Neural progenitor cell (in vitro differentiated cells): ENCODE measurements at regions not wholly inside any gene's neighbourhood (a gene's known extent, or its start where the extent isn't known, plus 50 kb on each side); places are given as distances from the start of the nearest gene placed in this dataset.

ENCODE experiments used
- DNase-seq: peaks from one replicate; pipeline ENCODE4 v3.0.0-alpha.2; 2016; ENCODE audit warnings: low spot score
- H2AFZ ChIP-seq: fragments of 200-600 bp; sonication (generic); replicated peaks from 2 replicates; pipeline ENCODE4 v1.6.1; 2016; ENCODE audit warnings: antibody characterized with exemption
- H3F3A ChIP-seq: fragments of 200-600 bp; sonication (generic); 2 replicates; pipeline ENCODE4 v1.6.1; 2016; ENCODE audit warnings: antibody characterized with exemption, low read depth
- H3K27ac ChIP-seq: fragments of 200-600 bp; sonication (generic); 2 replicates; pipeline ENCODE4 v1.5.1; 2016; ENCODE audit warnings: mild to moderate bottlenecking
- H3K27me3 ChIP-seq: fragments of 200-600 bp; sonication (generic); 2 replicates; pipeline ENCODE4 v1.6.1; 2016; ENCODE audit warnings: mild to moderate bottlenecking, moderate library complexity
- H3K36me3 ChIP-seq: fragments of 200-600 bp; sonication (generic); 2 replicates; pipeline ENCODE4 v1.5.1; 2016
- H3K4me1 ChIP-seq: fragments of 200-600 bp; sonication (generic); 2 replicates; pipeline ENCODE4 v1.6.1; 2016; ENCODE audit warnings: mixed run types
- H3K4me2 ChIP-seq: fragments of 200-600 bp; sonication (generic); 2 replicates; pipeline ENCODE4 v1.6.1; 2016
- H3K4me3 ChIP-seq: fragments of 200-600 bp; sonication (generic); 2 replicates; pipeline ENCODE4 v1.5.1; 2016
- H3K79me2 ChIP-seq: fragments of 200-600 bp; sonication (generic); 2 replicates; pipeline ENCODE4 v1.6.1; 2016; ENCODE audit warnings: low read depth
- H3K9ac ChIP-seq: fragments of 200-600 bp; sonication (generic); 2 replicates; pipeline ENCODE4 v1.6.1; 2016
- H3K9me3 ChIP-seq: fragments of 200-600 bp; sonication (generic); 2 replicates; pipeline ENCODE4 v1.5.1; 2016; ENCODE audit warnings: low read depth
- H4K20me1 ChIP-seq: fragments of 200-600 bp; sonication (generic); 2 replicates; pipeline ENCODE4 v1.6.1; 2016; ENCODE audit warnings: low read depth
- H3K27ac Mint-ChIP-seq: 3 replicates; pipeline ENCODE4 v1.8.0; 2021; ENCODE audit warnings: mixed read lengths
- H3K27me3 Mint-ChIP-seq: 2 replicates; pipeline ENCODE4 v1.8.0; 2022; ENCODE audit warnings: low read depth, mild to moderate bottlenecking, inconsistent platforms, moderate library complexity, mixed read lengths; ENCODE audit not compliant: insufficient read depth
- H3K36me3 Mint-ChIP-seq: 3 replicates; pipeline ENCODE4 v1.8.0; 2021; ENCODE audit warnings: mixed read lengths
- H3K4me1 Mint-ChIP-seq: 3 replicates; pipeline ENCODE4 v1.8.0; 2021; ENCODE audit warnings: mixed read lengths
- H3K4me3 Mint-ChIP-seq: 3 replicates; pipeline ENCODE4 v1.8.0; 2021; ENCODE audit warnings: mild to moderate bottlenecking, moderate library complexity, mixed read lengths
- H3K9me3 Mint-ChIP-seq: 3 replicates; pipeline ENCODE4 v1.8.0; 2020; ENCODE audit warnings: mixed read lengths
- CTCF ChIP-seq: fragments of 200-600 bp; sonication (generic); IDR thresholded peaks from 2 replicates; pipeline ENCODE4 v1.5.1; 2017; ENCODE audit warnings: antibody characterized with exemption, mild to moderate bottlenecking
- EZH2 ChIP-seq: fragments of 200-600 bp; sonication (generic); IDR thresholded peaks from 2 replicates; pipeline ENCODE4 v1.6.1; 2017; ENCODE audit warnings: antibody characterized with exemption, mild to moderate bottlenecking, moderate library complexity
- EZH2phosphoT487 ChIP-seq: fragments of 200-600 bp; sonication (generic); IDR thresholded peaks from 2 replicates; pipeline ENCODE4 v1.6.1; 2017; ENCODE audit warnings: antibody characterized with exemption

- Histone ChIP-seq H4K20me1 (no peaks in the 10 kb centered on the region), H3K27me3 (no peaks in the 10 kb centered on the region), H3K4me3 (no peak overlapping the region), H2AFZ (no peak overlapping the region), H3K36me3 (no peaks in the 10 kb centered on the region), H3K79me2 (no peaks in the 10 kb centered on the region), H3K27ac (no peak overlapping the region), H3K9me3 (no peaks in the 10 kb centered on the region), H3K4me2 (no peak overlapping the region), H3K4me1 (no peaks in the 10 kb centered on the region), H3K9ac (no peak overlapping the region), H3F3A (no peaks in the 10 kb centered on the region)
- Mint-ChIP-seq H3K4me1 (peaks cover 5% of the 10 kb centered on the region), H3K27ac (no peak overlapping the region), H3K9me3 (no peaks in the 10 kb centered on the region), H3K4me3 (no peak overlapping the region), H3K27me3 (no peaks in the 10 kb centered on the region), H3K36me3 (no peaks in the 10 kb centered on the region)
- TF ChIP-seq EZH2 = no peak
- TF ChIP-seq EZH2phosphoT487 = no peak
- no peak for TF ChIP-seq CTCF
- no peak for DNase-seq
Measured at GRCh38 chr4:11631416-11631815, 202.7 kb upstream of the HS3ST1 start.

GRCh38 chr4:11628093-11628725 is 199.5 kb upstream of the HS3ST1 start:
- H3K4me3 ChIP-seq = no peak overlapping the region
- TF ChIP-seq EZH2 = no peak
- TF ChIP-seq EZH2phosphoT487 = no peak
- no peak for TF ChIP-seq CTCF
- H3K9ac ChIP-seq = no peak overlapping the region
- H3K36me3 Mint-ChIP-seq = no peaks in the 10 kb centered on the region
- no peak for DNase-seq
- no peak overlapping the region for H3K4me3 Mint-ChIP-seq
- H4K20me1 ChIP-seq = no peaks in the 10 kb centered on the region
- no peak overlapping the region for H3K27ac ChIP-seq
- peaks cover 15% of the 10 kb centered on the region for H3K4me1 Mint-ChIP-seq
- no peaks in the 10 kb centered on the region for H3F3A ChIP-seq
- H3K79me2 ChIP-seq = no peaks in the 10 kb centered on the region
- H3K9me3 ChIP-seq = no peaks in the 10 kb centered on the region
- H3K4me1 ChIP-seq = no peaks in the 10 kb centered on the region
- H3K27ac Mint-ChIP-seq = no peak overlapping the region
- no peak overlapping the region for H3K4me2 ChIP-seq
- no peak overlapping the region for H2AFZ ChIP-seq
- H3K27me3 Mint-ChIP-seq = no peaks in the 10 kb centered on the region
- peaks cover 3% of the 10 kb centered on the region for H3K9me3 Mint-ChIP-seq
- no peaks in the 10 kb centered on the region for H3K27me3 ChIP-seq
- no peaks in the 10 kb centered on the region for H3K36me3 ChIP-seq

GRCh38 chr4:11626066-11626465 is 197.4 kb upstream of the HS3ST1 start:
- Mint-ChIP-seq H3K9me3 (peaks cover 3% of the 10 kb centered on the region), H3K27ac (no peak overlapping the region), H3K27me3 (no peaks in the 10 kb centered on the region), H3K4me3 (no peak overlapping the region), H3K36me3 (no peaks in the 10 kb centered on the region), H3K4me1 (peaks cover 15% of the 10 kb centered on the region)
- Histone ChIP-seq H2AFZ (no peak overlapping the region), H3K27me3 (no peaks in the 10 kb centered on the region), H3K27ac (no peak overlapping the region), H4K20me1 (no peaks in the 10 kb centered on the region), H3K9me3 (no peaks in the 10 kb centered on the region), H3F3A (no peaks in the 10 kb centered on the region), H3K4me1 (no peaks in the 10 kb centered on the region), H3K4me2 (no peak overlapping the region), H3K36me3 (no peaks in the 10 kb centered on the region), H3K4me3 (no peak overlapping the region), H3K9ac (no peak overlapping the region), H3K79me2 (no peaks in the 10 kb centered on the region)
- DNase-seq = no peak
- no peak for TF ChIP-seq EZH2phosphoT487
- TF ChIP-seq EZH2 = no peak
- no peak for TF ChIP-seq CTCF
